BE2C (cell line): ENCODE measurements at regions not wholly inside any gene's neighbourhood (a gene's known extent, or its start where the extent isn't known, plus 50 kb on each side); places are given as distances from the start of the nearest gene placed in this dataset.

Experiments used
- DNase-seq: peaks from one replicate; pipeline ENCODE4 v3.0.0-alpha.2; 2020
- H3K27me3 ChIP-seq: fragments of 250-450 bp; sonication (Bioruptor Pico); 2 replicates; pipeline ENCODE4 v1.5.1; 2020; ENCODE audit warnings: mild to moderate bottlenecking
- H3K36me3 ChIP-seq: fragments of 250-450 bp; sonication (Bioruptor Pico); 2 replicates; pipeline ENCODE4 v1.5.1; 2020; ENCODE audit warnings: mild to moderate bottlenecking
- H3K4me1 ChIP-seq: fragments of 250-450 bp; sonication (Bioruptor Pico); 2 replicates; pipeline ENCODE4 v1.5.1; 2020
- H3K4me3 ChIP-seq: 2 replicates; pipeline ENCODE4 v1.5.1; 2011; ENCODE audit warnings: low read depth, low read length
- H3K9me3 ChIP-seq: fragments of 250-450 bp; sonication (Bioruptor Pico); 2 replicates; pipeline ENCODE4 v1.5.1; 2020
- CTCF ChIP-seq: IDR thresholded peaks from 2 replicates; pipeline ENCODE4 v1.5.1; 2012; ENCODE audit warnings: mild to moderate bottlenecking, low read depth, low read length

- no peaks in the 10 kb centered on the region for H3K36me3 ChIP-seq
- DNase-seq: no peak
- H3K9me3 ChIP-seq: no peaks in the 10 kb centered on the region; the same call in 1 of the 2 replicates
- no peak overlapping the region for H3K4me3 ChIP-seq
- no peaks in the 10 kb centered on the region for H3K27me3 ChIP-seq
- H3K4me1 ChIP-seq: no peaks in the 10 kb centered on the region
- TF ChIP-seq CTCF: no peak
These were observed 287.4 kb downstream of the IRX1 start for GRCh38 chr5:3883040-3883439.

GRCh38 chr5:3886524-3887451 is 291.2 kb downstream of the IRX1 start:
- H3K4me1 ChIP-seq: no peaks in the 10 kb centered on the region

GRCh38 chr5:3888310-3888709 is 292.7 kb downstream of the IRX1 start:
- Histone ChIP-seq H3K4me3 (no peak overlapping the region), H3K9me3 (no peaks in the 10 kb centered on the region; the same call in 1 of the 2 replicates), H3K4me1 (no peaks in the 10 kb centered on the region), H3K27me3 (no peaks in the 10 kb centered on the region), H3K36me3 (no peaks in the 10 kb centered on the region)
- no peak for DNase-seq
- no peak for TF ChIP-seq CTCF

More at GRCh38 chr5:3886524-3887451, 291.2 kb downstream of the IRX1 start:
- no peak for DNase-seq
- H3K27me3 ChIP-seq: no peaks in the 10 kb centered on the region
- H3K4me3 ChIP-seq: no peak overlapping the region
- H3K9me3 ChIP-seq: no peaks in the 10 kb centered on the region; the same call in 1 of the 2 replicates
- no peaks in the 10 kb centered on the region for H3K36me3 ChIP-seq
- no peak for TF ChIP-seq CTCF

- DNase-seq: no peak
- H3K4me3 ChIP-seq: no peak overlapping the region
- peaks cover 2% of the 10 kb centered on the region for H3K9me3 ChIP-seq
- no peaks in the 10 kb centered on the region for H3K36me3 ChIP-seq
- no peaks in the 10 kb centered on the region for H3K4me1 ChIP-seq
- H3K27me3 ChIP-seq: no peaks in the 10 kb centered on the region
- no peak for TF ChIP-seq CTCF
These were observed 293.9 kb downstream of the IRX1 start for GRCh38 chr5:3889412-3890142.

GRCh38 chr5:3891113-3891512 is 295.5 kb downstream of the IRX1 start:
- Histone ChIP-seq H3K36me3 (no peaks in the 10 kb centered on the region), H3K9me3 (peaks cover 2% of the 10 kb centered on the region), H3K4me3 (no peak overlapping the region), H3K4me1 (no peaks in the 10 kb centered on the region), H3K27me3 (no peaks in the 10 kb centered on the region)
- TF ChIP-seq CTCF: no peak
- DNase-seq: no peak
